NCI-H2227 (cell line): ENCODE measurements at regions not wholly inside any gene's neighbourhood (a gene's known extent, or its start where the extent isn't known, plus 50 kb on each side); places are given as distances from the start of the nearest gene placed in this dataset.
A peak's percentile ranks its signal among the peaks of the same experiment; 100 is the strongest.
"Not testable (repeated sequence)": the region's sequence is repeated elsewhere in the genome, so short reads cannot be mapped to it uniquely, and the experiment has no call there.

Source experiments
- DNase-seq: peaks from one replicate; lab custom pipeline; 2025; ENCODE audit not compliant: unreplicated experiment; lab: John Stamatoyannopoulos, UW

DNA sequence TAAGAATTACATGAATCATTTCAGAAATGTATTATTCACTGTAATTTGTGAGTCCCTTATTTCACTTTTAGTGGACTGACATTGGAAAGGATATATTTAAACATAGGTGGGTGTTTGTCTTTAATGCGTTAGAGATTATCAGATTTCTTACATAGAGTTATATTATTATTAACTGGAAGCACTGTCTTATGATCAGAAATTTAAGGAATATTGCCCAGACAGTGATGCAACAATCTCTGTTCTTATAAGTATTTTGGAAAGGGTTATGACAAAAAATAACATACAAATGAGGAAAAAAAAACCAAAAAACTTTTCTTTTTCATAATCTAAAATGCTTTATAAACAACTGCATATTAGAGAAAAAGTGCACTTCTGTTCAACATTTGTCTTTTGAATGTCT, 836.6 kb downstream of the SLC6A15 start:
- DNase-seq, result no peak

GRCh38 chr12:84073401-84073800, 839.2 kb downstream of the SLC6A15 start:
- no peak for DNase-seq

DNA sequence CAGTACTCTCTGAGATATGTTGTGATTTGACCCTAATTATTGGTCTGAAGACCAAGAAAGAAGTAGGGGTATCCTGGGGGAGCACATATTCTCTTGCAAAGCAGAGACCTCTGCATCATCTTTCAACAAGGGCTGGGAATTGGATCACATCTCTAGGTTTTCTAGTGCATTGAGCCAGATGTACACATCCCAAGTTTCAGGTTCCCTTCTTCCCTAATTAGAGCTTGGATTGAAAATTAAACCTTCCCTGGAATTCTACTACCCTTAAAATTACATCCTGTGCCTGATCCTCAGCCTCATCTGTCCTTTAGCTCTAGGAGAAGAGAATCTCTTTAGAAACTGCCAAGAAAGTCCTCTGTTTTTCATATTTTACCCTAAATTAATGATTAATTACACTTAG, 839.6 kb downstream of the SLC6A15 start:
- no peak for DNase-seq

GRCh38 chr12:84070292-84070691, 842.3 kb downstream of the SLC6A15 start:
- DNase-seq, result no peak

DNA sequence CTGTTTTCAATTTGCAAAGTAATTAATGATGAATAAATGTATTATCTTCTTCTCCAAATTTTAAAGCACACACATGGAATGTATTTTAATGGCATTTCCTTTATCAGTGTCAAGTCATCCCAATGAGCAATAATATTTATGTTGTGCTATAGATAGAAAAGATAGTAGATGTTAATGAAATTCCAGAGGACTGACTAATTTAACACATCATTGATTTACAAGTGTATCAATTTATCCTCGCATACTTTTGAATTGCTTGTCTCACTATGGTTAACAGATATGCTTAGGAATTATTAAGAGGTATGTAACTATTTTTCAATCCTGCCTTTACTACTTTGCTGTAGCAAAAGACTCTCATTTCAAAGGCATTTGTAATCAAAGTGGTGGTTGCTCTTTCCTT, 842.9 kb downstream of the SLC6A15 start:
- DNase-seq, result no peak

DNA sequence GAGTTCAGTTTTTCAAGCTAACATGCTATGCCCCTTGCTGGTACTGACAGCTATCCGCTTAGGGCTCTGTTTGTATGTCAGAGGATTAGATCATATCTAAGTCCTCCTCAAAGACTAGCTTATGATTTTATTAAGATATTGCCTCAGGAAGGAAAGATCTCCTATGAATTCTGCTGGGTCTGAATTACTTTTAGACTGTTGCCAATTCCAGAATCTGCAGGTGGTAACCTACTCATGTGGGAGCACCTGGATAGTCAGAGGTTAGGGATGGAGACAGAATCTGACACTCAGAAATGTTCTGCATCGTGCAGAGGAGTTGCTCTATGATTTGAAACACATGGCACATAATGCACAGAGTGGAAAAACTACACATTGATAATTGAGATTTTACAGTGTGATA, 843.4 kb downstream of the SLC6A15 start:
- DNase-seq, result no peak

DNA sequence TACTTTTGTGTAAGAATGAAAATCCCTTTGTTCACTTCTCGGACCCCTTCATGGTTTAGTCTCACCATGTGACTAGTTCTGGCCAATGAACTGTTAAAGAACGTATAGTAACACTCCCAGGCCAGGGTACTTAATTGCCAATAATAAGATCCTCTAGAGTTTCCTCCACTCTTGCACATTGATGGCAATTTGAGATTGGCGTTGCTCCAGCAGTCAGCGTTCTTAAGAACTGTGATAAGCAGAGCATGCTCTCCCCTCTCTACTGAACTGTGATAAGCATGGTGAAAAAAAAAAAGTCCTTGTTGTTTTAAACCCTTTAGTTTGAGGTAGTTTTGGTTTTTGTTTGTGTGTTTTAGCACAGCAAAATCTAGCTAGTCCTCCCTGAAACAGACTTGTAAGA, 854.5 kb downstream of the SLC6A15 start:
- peak; percentile 71 for DNase-seq

DNA sequence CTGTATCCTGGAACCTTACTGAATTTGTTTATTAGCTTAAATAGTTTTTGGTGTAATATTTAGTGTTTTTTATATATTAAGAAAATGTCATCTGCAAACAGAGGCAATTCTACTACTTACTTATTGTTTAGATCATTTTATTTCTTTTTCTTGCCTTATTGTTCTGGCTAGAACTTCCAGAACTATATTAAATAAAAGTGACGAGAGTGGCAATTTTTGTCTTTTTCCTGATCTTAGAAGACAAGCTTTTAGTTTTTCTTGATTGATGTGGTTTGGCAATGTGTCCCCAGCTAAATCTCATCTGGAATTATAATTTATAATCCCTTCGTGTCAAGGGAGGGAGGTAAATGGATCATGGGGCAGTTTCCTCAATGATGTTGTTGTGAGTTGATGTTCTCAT, 857.8 kb downstream of the SLC6A15 start:
- DNase-seq, result no peak

- no peak for DNase-seq
These were observed 864.7 kb downstream of the SLC6A15 start for GRCh38 chr12:84047881-84048280.

GRCh38 chr12:84046859-84047258, 865.7 kb downstream of the SLC6A15 start:
- DNase-seq, result no peak

- no peak for DNase-seq
These were observed 869.2 kb downstream of the SLC6A15 start for GRCh38 chr12:84043355-84043754.

GRCh38 chr12:84038242-84038641, 874.4 kb downstream of the SLC6A15 start:
- DNase-seq, result no peak

DNA sequence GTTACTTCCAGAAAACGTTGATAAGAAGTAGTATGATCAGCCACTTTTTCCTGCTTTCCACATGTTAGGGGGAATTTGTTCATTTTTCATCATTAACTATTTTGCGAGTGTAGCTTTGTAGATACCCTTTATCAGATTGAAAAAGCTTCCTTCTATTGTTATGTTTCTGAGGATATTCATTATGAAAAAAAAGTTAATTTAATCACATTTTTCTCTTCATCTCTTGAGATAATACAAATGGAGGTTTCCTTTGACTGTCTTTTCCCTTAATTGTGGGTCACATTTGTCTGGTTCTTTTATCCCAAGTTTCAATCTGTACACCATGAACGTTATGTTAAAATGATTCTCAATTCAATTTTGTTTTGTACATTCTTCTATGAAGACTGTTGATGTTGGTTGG, 875.7 kb downstream of the SLC6A15 start:
- no peak for DNase-seq

GRCh38 chr12:84035766-84036165, 876.8 kb downstream of the SLC6A15 start:
- DNase-seq, result no peak

GRCh38 chr12:84034871-84035270, 877.7 kb downstream of the SLC6A15 start:
- DNase-seq, result no peak

DNA sequence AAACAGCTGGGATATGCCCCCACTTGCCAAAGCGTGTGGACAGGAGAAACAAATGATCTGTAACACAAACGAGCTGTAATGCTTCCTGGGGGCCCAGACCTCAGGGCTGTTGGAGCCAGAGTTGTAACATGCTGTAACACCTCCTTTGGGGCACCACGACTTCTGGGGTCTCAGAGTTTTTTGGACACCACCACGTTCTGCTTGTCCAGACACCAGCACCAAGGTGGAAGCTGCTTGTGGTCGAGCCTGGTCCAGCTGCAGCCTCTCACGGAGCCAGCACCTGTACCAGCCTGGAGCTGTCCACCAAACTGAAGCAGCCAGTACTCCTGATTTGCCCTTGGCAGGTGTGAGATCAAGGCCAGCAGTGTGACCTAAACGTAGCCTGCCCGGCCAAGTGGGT, 879.4 kb downstream of the SLC6A15 start:
- DNase-seq, result no peak

DNA sequence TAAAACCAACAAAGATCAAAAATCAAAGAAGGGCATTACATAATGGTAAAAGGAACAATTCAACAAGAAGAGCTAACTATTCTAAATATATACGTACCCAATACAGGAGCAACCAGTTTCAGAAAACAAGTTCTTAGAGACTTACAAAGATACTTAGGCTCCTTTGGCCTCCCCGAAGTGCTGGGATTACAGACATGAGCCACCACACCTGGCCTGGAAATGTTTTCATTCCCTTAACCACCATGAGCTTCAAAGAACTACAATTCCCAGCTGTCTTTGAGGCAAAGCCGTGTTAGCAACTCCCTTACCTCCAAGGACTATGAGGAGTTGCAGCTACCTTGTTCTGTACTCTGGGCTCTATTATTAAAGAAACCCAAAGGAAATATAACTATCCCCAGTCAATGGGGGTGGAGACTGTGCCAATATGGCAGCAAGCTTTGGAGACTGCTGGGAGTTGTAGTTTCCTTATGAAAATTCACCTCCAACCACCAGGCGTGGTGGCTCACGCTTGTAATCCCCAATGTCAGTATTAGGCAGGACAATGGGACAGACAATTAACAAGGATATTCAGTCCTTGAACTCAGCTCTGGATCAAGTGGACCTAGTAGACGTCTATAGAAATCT, 893.9 kb downstream of the SLC6A15 start:
- DNase-seq, result not testable (repeated sequence)

GRCh38 chr12:84016956-84017355, 895.6 kb downstream of the SLC6A15 start:
- DNase-seq, result no peak

DNA sequence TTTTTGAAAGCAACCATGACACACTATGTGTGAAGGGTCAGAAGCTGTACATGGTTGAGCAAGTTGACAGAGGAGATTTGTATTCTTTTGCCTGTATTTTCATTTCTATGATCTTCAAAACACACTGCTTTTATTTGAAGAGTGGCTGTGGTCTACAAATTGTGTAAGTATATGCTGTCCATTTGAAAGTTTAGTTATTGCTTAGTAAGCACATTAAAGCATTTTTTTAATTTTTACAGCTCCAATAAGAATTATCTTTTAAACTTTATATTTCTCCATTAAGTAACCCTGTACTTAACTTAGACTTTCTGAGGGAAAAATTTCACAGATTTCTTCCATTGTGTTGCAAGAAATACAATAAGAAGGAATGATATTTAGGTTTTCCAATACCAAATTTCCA, 915.2 kb downstream of the SLC6A15 start:
- DNase-seq, result no peak

GRCh38 chr12:83996671-83997070, 915.9 kb downstream of the SLC6A15 start:
- no peak for DNase-seq

DNA sequence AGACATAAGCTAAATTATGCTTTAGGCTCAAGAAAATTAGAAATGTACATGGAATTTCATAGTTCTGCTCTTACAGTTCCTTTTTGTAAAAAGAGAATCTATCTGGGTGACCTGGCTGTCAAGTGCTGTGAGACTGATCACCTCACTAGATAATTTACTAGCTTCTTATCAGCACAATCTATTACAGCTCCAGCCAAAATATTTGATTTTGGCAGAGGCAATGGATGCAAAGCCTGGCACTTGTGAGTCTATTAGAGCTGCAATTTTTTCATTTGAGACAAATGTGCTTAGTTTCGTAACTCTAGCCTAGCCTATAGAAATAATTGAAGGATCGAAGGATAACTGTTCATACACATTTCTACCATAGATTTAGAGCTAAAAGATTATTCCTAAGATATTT, 927.5 kb downstream of the SLC6A15 start:
- no peak for DNase-seq

DNA sequence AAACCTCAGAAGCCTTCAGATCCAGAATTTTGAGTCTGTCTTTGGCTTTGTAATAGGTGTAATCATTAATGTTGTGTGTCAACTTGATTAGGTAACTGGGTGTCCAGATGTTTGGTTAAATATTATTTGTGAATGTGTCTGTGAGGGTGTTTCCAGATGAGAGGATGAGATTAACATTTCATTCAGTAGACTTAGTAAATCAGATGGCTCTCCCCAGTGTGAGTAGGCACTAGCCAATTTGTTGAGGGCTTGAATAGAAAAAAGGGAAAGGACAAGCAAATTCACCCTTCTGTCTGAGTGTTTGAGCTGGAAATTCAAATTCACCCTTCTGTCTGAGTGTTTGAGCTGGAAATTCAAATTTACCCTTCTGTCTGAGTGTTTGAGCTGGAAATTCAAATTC, 932.2 kb downstream of the SLC6A15 start:
- no peak for DNase-seq

DNA sequence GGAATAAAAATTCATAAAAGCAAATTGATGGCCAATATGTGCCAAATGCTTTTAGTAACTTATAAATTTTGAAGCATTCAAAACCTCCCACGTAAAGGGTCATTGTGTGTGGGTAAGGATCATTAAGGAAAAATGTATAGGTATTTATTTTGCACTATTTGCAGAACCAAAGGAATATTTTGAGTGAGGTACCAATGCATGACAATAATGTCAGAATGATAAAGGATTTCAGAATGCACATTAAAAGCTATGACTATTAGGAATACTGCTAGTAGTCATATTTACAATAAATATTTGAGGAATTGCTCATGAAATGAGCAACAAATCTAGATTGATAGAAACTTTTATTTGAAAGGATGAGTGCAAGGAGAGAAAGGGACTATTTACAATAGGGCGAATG, 932.8 kb downstream of the SLC6A15 start:
- DNase-seq, result no peak

DNA sequence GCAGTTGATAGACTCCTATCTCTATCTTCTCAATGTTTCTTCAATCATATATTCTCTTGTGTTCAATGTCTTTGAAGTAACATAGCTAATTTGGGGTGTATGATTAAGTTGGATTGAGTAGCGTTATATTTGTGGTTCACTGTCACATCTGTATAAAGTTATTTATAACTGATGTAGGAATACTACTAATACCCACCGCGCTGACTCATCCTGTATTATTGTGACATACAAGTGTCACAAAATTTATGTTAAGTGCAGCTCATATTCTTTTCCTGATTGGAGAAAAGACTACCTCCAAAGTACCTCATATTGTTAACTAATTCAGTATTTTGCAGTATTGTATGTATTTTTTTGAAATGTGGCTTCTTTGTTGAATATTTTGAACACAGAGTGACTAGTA, 940.8 kb downstream of the SLC6A15 start:
- DNase-seq, result no peak
